Nephron progenitor cell (in vitro differentiated cells): ENCODE measurements at regions not wholly inside any gene's neighbourhood (a gene's known extent, or its start where the extent isn't known, plus 50 kb on each side); places are given as distances from the start of the nearest gene placed in this dataset.

Experiments used
- DNase-seq: peaks from one replicate; pipeline ENCODE4 v3.0.0; 2021
- H3K27ac Mint-ChIP-seq: 2 replicates; pipeline ENCODE4 v1.8.0; 2021; ENCODE audit warnings: mild to moderate bottlenecking, moderate library complexity, mixed read lengths
- H3K27me3 Mint-ChIP-seq: 2 replicates; pipeline ENCODE4 v1.8.0; 2021; ENCODE audit warnings: mild to moderate bottlenecking, low read depth, mixed read lengths; ENCODE audit not compliant: poor library complexity
- H3K36me3 Mint-ChIP-seq: 2 replicates; pipeline ENCODE4 v1.8.0; 2021; ENCODE audit warnings: low read depth, mixed read lengths
- H3K4me1 Mint-ChIP-seq: 2 replicates; pipeline ENCODE4 v1.8.0; 2021; ENCODE audit warnings: mixed read lengths
- H3K4me3 Mint-ChIP-seq: 2 replicates; pipeline ENCODE4 v1.8.0; 2021; ENCODE audit warnings: mild to moderate bottlenecking, moderate library complexity, mixed read lengths
- H3K9me3 Mint-ChIP-seq: 2 replicates; pipeline ENCODE4 v1.8.0; 2021; ENCODE audit warnings: mild to moderate bottlenecking, moderate library complexity, mixed read lengths
- CTCF ChIP-seq: fragments of 200-600 bp; sonication (generic); IDR thresholded peaks from 2 replicates; pipeline ENCODE4 v1.5.0; 2021; ENCODE audit warnings: antibody characterized with exemption

DNA sequence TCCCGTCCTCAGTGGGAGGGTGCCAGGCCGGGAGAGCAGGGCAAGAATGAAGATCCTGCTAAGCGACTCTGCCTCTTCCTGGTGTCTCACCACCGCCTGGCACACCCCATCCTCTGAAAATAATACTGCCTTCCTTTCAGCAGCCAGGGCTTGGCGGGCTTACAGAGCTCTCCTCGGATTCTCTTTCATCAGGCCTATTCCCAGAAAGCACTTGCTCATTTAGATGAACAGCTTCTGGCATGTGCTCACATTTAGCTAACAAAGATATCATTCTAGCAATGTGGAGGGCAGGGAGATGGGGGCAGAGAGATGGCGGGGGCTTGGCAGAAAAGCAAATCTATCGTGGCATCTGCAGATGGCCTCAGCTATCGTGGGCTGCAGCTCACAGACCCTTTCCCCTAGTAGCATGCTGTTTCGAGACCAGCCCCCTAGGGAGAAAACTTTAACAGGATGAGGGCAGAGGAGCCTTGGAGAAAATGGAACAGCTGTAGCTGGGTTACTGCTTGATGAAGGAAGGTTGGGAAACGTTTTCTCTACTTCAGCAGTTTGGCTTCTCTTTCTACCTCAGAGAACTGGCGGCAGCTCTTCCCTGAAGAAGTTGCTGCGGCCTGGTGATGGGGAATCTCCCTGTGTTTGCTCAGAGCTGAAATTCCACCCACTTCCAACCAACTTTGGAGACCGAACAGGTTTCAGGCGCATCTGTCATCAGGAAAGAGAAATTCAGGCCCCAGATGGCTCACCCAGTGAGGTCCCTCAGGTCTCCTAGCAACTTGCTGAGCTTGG lies 102.1 kb downstream of the TMEM174 start:
- DNase-seq = no peak
- Mint-ChIP-seq H3K9me3 (no peaks in the 10 kb centered on the region), H3K36me3 (no peaks in the 10 kb centered on the region), H3K27ac (peak overlapping the region; percentile 53), H3K4me1 (peaks cover 46% of the 10 kb centered on the region), H3K4me3 (no peak overlapping the region), H3K27me3 (peaks cover 9% of the 10 kb centered on the region)
- TF ChIP-seq CTCF = no peak

- H3K27me3 Mint-ChIP-seq = peaks cover 16% of the 10 kb centered on the region
- H3K4me3 Mint-ChIP-seq = no peak overlapping the region
- H3K36me3 Mint-ChIP-seq = no peaks in the 10 kb centered on the region
- H3K4me1 Mint-ChIP-seq = peaks cover 36% of the 10 kb centered on the region
- no peak overlapping the region for H3K27ac Mint-ChIP-seq
- TF ChIP-seq CTCF = no peak
- no peaks in the 10 kb centered on the region for H3K9me3 Mint-ChIP-seq
- DNase-seq = no peak
Observed at GRCh38 chr5:73274121-73274520, 101.1 kb downstream of the TMEM174 start.

- no peaks in the 10 kb centered on the region for H3K9me3 Mint-ChIP-seq
- H3K4me1 Mint-ChIP-seq = peaks cover 31% of the 10 kb centered on the region
- no peak overlapping the region for H3K4me3 Mint-ChIP-seq
- no peaks in the 10 kb centered on the region for H3K36me3 Mint-ChIP-seq
- peaks cover 16% of the 10 kb centered on the region for H3K27me3 Mint-ChIP-seq
- H3K27ac Mint-ChIP-seq = no peak overlapping the region
- DNase-seq = no peak
- no peak for TF ChIP-seq CTCF
Observed at GRCh38 chr5:73273379-73274050, 100.5 kb downstream of the TMEM174 start.

DNA sequence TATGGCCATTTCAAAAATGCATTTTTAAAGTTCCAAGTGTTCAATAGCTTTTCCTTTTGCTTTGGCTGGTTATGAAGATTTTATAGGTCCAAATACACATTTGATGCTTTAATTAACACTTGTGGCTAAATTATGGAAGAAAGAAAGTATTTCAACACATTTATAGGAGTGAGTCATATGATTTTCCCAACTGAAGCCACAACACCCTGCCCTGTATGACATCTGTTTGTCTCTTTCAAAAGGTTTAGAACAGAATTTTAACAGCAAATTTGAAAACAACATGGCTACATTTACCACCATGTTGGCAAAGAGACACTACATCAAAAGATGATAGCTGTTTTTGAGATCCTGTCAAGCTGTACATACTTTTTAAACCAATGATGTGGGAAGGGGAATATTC lies 99.4 kb downstream of the TMEM174 start:
- DNase-seq = no peak
- Mint-ChIP-seq H3K4me1 (peaks cover 39% of the 10 kb centered on the region), H3K27ac (no peak overlapping the region), H3K36me3 (no peaks in the 10 kb centered on the region), H3K27me3 (peaks cover 16% of the 10 kb centered on the region), H3K4me3 (no peak overlapping the region), H3K9me3 (no peaks in the 10 kb centered on the region)
- TF ChIP-seq CTCF = no peak

DNA sequence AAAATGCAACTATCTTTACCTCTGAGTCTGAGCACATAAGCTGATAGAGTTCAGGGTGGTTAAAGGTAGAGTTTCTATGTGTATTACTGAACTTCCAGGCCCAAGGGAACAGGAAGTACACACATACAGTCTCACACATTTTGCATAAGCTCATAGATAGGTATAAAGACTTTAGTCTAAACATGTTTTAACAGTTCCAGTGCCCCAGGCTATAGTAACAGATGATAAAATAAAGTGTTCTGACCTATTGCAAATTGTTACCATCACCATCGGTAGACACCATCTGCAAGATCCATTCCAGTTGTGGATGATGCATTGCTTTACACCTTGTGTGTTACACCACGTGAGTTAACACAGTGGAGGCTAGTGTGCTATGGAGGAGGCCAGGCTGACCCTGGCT lies 95.8 kb downstream of the TMEM174 start:
- peaks cover 14% of the 10 kb centered on the region for H3K27me3 Mint-ChIP-seq
- DNase-seq = no peak
- H3K4me1 Mint-ChIP-seq = peaks cover 40% of the 10 kb centered on the region
- TF ChIP-seq CTCF = no peak
- no peak overlapping the region for H3K4me3 Mint-ChIP-seq
- no peak overlapping the region for H3K27ac Mint-ChIP-seq
- no peaks in the 10 kb centered on the region for H3K36me3 Mint-ChIP-seq
- H3K9me3 Mint-ChIP-seq = no peaks in the 10 kb centered on the region
